T-helper 2 cell treated with Interferon-gamma antibody and Interleukin-4, amounts not matched to agents 5 μg/mL and 100 μg/mL, for 36 hours (primary cell): ENCODE measurements at regions not wholly inside any gene's neighbourhood (a gene's known extent, or its start where the extent isn't known, plus 50 kb on each side); places are given as distances from the start of the nearest gene placed in this dataset.
"Not testable (repeated sequence)": the region's sequence is repeated elsewhere in the genome, so short reads cannot be mapped to it uniquely, and the experiment has no call there.

Experiments used
- DNase-seq: peaks from one replicate; pipeline ENCODE4 v3.0.0; 2021; ENCODE audit warnings: low spot score
- H3K27ac Mint-ChIP-seq: one replicate; pipeline ENCODE4 v1.8.0; 2021; ENCODE audit warnings: mild to moderate bottlenecking, mixed read lengths
- H3K27me3 Mint-ChIP-seq: one replicate; pipeline ENCODE4 v1.8.0; 2021; ENCODE audit warnings: low read depth, mixed read lengths
- H3K36me3 Mint-ChIP-seq: one replicate; pipeline ENCODE4 v1.8.0; 2021; ENCODE audit warnings: low read depth, mixed read lengths
- H3K4me1 Mint-ChIP-seq: one replicate; pipeline ENCODE4 v1.8.0; 2021; ENCODE audit warnings: low read depth, mixed read lengths
- H3K4me3 Mint-ChIP-seq: one replicate; pipeline ENCODE4 v1.8.0; 2022; ENCODE audit warnings: mild to moderate bottlenecking, moderate library complexity, mixed read lengths
- H3K9me3 Mint-ChIP-seq: one replicate; pipeline ENCODE4 v1.8.0; 2021; ENCODE audit warnings: mixed read lengths

DNA sequence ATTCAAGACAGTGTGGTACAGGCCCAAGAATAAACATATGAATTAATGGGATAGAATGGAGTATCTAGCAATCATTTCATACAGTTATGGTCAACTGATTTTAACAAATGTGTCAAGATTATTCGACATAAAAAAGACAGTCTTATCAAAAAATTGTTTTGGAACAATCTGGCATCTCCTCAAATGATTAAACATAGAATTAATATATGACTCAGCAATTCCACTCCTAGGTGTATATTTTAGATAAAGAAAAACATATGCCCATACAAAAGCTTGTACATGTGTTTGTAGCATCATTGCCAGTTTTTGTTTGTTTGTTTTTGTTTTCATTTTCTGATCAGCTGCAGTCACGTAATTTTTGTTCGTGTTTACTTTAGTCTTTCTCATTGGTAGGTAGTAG, 1188.3 kb downstream of the BRINP3 start:
- peaks cover 14% of the 10 kb centered on the region for H3K9me3 Mint-ChIP-seq
- H3K4me1 Mint-ChIP-seq: no peaks in the 10 kb centered on the region
- H3K36me3 Mint-ChIP-seq: no peaks in the 10 kb centered on the region
- H3K4me3 Mint-ChIP-seq: no peak overlapping the region
- no peak overlapping the region for H3K27ac Mint-ChIP-seq
- DNase-seq: no peak
- H3K27me3 Mint-ChIP-seq: no peaks in the 10 kb centered on the region

- H3K9me3 Mint-ChIP-seq: peaks cover 20% of the 10 kb centered on the region
- no peak overlapping the region for H3K27ac Mint-ChIP-seq
- H3K27me3 Mint-ChIP-seq: no peaks in the 10 kb centered on the region
- H3K4me3 Mint-ChIP-seq: no peak overlapping the region
- no peak for DNase-seq
- no peaks in the 10 kb centered on the region for H3K4me1 Mint-ChIP-seq
- no peaks in the 10 kb centered on the region for H3K36me3 Mint-ChIP-seq
Observed at GRCh38 chr1:189301235-189301634, 1176.4 kb downstream of the BRINP3 start.

DNA sequence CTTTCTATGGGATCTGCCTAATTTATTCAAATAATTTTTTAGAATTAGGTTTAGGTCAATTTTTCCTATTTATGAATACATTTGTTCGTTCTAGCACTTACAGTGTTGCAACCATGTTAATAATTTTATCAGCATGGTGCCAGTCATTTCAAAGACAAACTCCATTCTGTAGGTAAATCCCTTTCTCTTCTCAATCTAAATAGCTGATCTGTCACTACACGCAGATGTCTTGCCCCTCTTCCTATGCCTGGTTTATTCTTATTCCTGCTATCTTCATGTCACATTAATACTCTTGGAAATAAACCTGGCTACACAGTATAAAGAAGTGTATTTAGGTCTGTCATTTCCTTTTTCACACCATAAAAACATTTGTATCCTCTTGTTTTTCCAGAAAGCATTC, 1172.4 kb downstream of the BRINP3 start:
- Mint-ChIP-seq H3K36me3 (no peaks in the 10 kb centered on the region), H3K27ac (no peak overlapping the region), H3K9me3 (peaks cover 10% of the 10 kb centered on the region), H3K4me1 (no peaks in the 10 kb centered on the region), H3K4me3 (no peak overlapping the region), H3K27me3 (no peaks in the 10 kb centered on the region)
- no peak for DNase-seq

GRCh38 chr1:189311915-189312314, 1165.7 kb downstream of the BRINP3 start:
- H3K4me3 Mint-ChIP-seq: no peak overlapping the region
- H3K9me3 Mint-ChIP-seq: peaks cover 19% of the 10 kb centered on the region
- H3K36me3 Mint-ChIP-seq: no peaks in the 10 kb centered on the region
- H3K27ac Mint-ChIP-seq: no peak overlapping the region
- no peak for DNase-seq
- H3K4me1 Mint-ChIP-seq: no peaks in the 10 kb centered on the region
- no peaks in the 10 kb centered on the region for H3K27me3 Mint-ChIP-seq

DNA sequence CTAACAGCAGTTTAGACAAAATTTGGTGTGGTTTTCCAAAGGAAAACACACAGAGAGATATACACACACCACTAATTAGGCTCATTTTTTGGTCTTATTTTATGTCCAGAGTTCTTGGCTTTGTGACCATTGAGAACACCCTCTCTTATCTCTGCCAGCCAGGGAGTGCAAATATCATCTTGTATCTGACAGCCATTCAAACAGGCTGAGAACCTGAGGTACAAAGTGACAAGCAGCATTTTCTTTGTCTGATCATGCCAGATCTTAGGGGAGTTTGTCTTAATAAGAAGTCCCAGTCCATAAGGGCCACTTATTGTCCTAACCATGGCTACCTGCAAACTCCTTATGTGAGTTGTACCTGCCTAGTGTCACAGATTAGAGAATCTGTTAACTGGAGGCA, 1165.2 kb downstream of the BRINP3 start:
- DNase-seq: no peak
- Mint-ChIP-seq H3K4me3 (no peak overlapping the region), H3K27me3 (no peaks in the 10 kb centered on the region), H3K4me1 (no peaks in the 10 kb centered on the region), H3K27ac (no peak overlapping the region), H3K9me3 (peaks cover 25% of the 10 kb centered on the region), H3K36me3 (no peaks in the 10 kb centered on the region)

- Mint-ChIP-seq H3K27ac (no peak overlapping the region), H3K27me3 (no peaks in the 10 kb centered on the region), H3K9me3 (peaks cover 28% of the 10 kb centered on the region), H3K36me3 (no peaks in the 10 kb centered on the region), H3K4me1 (no peaks in the 10 kb centered on the region), H3K4me3 (no peak overlapping the region)
- DNase-seq: no peak
Observed at GRCh38 chr1:189313488-189313887, 1164.2 kb downstream of the BRINP3 start.

- Mint-ChIP-seq H3K27me3 (no peaks in the 10 kb centered on the region), H3K36me3 (no peaks in the 10 kb centered on the region), H3K4me3 (no peak overlapping the region), H3K9me3 (peaks cover 24% of the 10 kb centered on the region), H3K4me1 (no peaks in the 10 kb centered on the region), H3K27ac (no peak overlapping the region)
- no peak for DNase-seq
Observed at GRCh38 chr1:189315035-189315901, 1162.4 kb downstream of the BRINP3 start.

DNA sequence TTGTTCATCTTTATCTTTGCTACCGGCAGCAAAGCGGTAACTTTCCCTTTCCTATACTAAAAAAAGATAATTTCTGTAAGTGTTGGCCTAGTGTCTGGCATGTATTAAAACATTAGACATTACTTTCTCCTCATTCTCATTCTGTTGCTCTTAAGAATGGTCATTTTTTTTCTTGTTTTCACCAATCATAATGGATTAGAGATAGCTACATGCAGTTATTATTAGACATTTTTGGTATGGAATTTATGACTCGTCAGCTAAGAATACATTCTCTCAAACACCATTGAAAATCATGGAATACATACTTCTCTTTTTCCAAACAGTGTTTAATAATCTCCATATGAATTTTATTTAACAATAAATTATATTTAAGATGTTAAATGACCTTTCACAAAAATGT, 1154.6 kb downstream of the BRINP3 start:
- H3K36me3 Mint-ChIP-seq: no peaks in the 10 kb centered on the region
- no peaks in the 10 kb centered on the region for H3K4me1 Mint-ChIP-seq
- DNase-seq: no peak
- H3K9me3 Mint-ChIP-seq: peaks cover 12% of the 10 kb centered on the region
- H3K4me3 Mint-ChIP-seq: no peak overlapping the region
- H3K27me3 Mint-ChIP-seq: no peaks in the 10 kb centered on the region
- H3K27ac Mint-ChIP-seq: no peak overlapping the region

DNA sequence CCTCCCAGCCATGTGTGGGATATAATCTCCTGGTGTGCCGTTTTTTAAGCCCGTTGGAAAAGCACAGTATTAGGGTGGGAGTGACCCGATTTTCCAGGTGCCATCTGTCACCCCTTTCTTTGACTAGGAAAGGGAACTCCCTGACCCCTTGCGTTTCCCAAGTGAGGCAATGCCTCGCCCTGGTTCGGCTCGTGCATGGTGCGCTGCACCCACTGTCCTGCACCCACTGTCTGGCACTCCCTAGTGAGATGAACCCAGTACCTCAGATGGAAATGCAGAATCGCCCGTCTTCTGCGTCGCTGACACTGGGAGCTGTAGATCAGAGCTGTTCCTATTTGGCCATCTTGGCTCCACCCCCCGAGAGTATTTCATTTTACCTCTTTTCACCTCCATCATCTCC, 1146.6 kb downstream of the BRINP3 start:
- H3K27me3 Mint-ChIP-seq, H3K27ac Mint-ChIP-seq, DNase-seq, H3K4me3 Mint-ChIP-seq, H3K4me1 Mint-ChIP-seq, H3K36me3 Mint-ChIP-seq: not testable (repeated sequence)
- peaks cover 25% of the 10 kb centered on the region for H3K9me3 Mint-ChIP-seq

DNA sequence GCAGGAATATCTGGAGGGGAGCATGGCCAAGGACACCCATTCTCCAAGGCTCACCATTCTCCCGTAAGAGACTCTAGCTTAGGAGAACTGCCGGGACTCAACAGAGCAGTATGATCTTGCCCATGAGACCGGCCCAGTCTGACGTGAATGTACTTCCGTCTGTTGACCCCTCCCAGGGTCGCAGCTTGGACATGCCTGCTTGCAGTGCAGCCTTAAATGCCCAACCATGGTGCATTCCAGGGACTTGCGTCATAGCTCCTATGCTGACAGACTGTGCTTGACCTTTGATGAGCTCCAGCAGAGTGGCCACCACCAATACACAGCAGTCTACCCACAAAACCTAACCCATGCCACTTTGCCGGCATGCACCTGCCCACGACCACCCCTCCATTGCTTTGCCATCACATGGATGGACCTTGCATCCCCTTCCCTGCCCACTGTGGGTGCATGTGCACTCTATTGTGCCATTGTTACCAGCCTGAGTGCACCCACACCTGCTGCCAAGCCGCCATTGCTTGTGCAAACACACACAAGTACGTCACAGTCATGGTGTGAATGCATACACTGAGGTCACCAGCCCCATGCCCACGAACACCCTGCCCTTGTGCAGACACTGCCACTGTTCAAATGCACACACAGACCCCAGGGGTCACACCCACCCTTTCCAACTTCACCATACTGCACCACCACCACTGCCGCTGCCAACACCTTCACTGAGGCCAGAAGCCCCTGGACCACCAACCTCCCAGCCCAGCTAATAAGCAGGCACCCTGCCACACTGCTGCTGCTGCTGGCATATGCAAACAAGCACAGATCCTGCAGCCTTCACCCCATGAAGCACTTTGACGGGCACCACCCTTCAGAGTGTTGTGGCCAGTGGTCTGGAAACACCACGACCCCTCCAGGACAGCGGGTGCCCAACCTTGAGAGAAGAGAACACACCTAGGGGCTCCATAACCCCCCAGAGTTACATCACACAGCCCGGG, 1141.3 kb downstream of the BRINP3 start:
- Mint-ChIP-seq H3K36me3 (no peaks in the 10 kb centered on the region), H3K4me3 (no peak overlapping the region), H3K9me3 (peaks cover 29% of the 10 kb centered on the region), H3K27me3 (no peaks in the 10 kb centered on the region), H3K27ac (no peak overlapping the region), H3K4me1 (no peaks in the 10 kb centered on the region)
- no peak for DNase-seq

DNA sequence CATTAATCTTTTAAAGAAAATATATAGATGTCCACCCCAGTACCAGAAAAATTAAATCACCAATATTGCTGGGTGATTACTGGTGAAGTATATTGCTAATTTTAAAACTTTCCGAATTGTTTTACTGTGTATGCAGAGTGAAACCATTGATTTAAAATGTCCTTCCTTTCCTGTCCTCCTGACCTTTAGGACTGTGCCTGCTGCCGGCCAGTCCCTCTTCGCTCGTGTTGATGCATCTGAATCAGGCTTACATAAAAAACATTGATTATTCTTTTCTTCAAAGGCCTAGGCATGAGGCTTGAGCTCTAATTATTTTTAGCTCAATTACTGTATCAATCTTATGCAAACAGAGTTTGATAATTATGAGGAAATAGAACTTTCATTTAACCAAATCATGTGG, 1128.1 kb downstream of the BRINP3 start:
- no peak overlapping the region for H3K4me3 Mint-ChIP-seq
- no peak overlapping the region for H3K27ac Mint-ChIP-seq
- no peaks in the 10 kb centered on the region for H3K27me3 Mint-ChIP-seq
- no peaks in the 10 kb centered on the region for H3K36me3 Mint-ChIP-seq
- no peaks in the 10 kb centered on the region for H3K4me1 Mint-ChIP-seq
- DNase-seq: no peak
- peaks cover 13% of the 10 kb centered on the region for H3K9me3 Mint-ChIP-seq

DNA sequence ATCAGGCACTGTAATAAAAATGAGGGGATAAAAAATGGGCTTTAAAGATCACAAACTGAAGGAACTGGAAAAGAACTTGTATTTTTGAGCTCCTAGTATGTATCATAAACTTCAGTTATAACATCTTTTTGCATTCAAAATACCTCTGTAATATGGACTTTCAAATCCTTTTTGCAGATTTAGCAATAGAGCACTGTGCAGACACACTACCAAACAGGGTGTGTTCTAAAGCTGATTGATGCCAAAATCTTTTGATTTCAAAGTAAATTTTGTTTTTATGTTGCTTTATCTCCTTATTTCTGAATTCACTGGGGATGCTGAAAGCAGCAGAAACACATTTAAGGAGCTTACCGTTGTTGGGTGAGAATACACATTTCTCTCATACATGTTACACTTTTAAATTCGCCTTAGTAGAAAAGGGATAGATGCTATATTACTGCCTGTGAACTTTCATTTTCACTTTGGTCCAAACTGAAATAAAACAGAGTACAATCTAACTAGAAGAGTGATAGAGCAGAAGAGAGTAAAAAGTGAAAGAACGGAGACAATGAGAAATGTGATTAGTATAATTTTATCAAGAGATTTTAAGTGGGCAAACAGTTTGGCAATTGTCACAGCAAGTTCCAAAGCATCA, 1126.6 kb downstream of the BRINP3 start:
- no peak overlapping the region for H3K27ac Mint-ChIP-seq
- peaks cover 13% of the 10 kb centered on the region for H3K9me3 Mint-ChIP-seq
- no peaks in the 10 kb centered on the region for H3K36me3 Mint-ChIP-seq
- no peak overlapping the region for H3K4me3 Mint-ChIP-seq
- H3K27me3 Mint-ChIP-seq: no peaks in the 10 kb centered on the region
- no peak for DNase-seq
- H3K4me1 Mint-ChIP-seq: no peaks in the 10 kb centered on the region

DNA sequence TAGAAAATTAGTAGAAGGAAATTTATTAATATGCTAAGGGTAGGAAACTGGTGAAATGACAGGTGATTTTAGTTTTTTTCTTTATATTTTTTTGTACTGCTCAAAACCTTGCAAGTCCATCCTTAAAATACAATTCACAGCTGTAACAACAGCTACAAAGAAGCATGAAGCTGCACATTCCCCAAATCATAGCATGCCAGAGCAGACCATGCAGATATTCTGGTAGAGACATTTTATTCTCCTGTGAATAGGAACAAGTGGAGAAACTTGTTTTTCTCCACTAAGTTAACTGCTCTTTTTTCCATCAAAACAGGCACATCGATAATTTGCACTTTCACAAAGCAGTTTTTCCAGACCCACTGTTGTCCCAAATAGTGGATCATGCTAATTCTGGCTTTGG, 1125.7 kb downstream of the BRINP3 start:
- Mint-ChIP-seq H3K36me3 (no peaks in the 10 kb centered on the region), H3K27ac (no peak overlapping the region), H3K27me3 (no peaks in the 10 kb centered on the region), H3K4me1 (no peaks in the 10 kb centered on the region), H3K9me3 (peaks cover 13% of the 10 kb centered on the region), H3K4me3 (no peak overlapping the region)
- no peak for DNase-seq

DNA sequence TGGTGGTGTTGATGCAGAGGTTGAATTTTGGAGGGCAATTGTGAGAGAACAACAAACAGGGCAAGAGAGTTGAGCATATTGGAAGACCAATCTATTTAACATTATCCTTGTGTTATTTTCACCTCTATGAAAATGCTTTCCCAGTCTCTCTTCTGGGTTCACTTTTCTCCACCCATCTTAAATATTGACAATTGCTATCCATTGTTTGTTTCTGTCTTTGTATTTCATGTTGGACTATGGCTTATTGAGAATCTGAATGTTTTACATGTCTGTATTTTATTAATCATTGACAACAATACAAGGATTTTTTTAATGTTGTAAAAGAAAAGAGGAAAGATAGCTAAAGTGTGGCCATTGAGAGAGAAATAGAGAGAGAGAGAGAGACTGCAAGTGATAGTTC, 1121.5 kb downstream of the BRINP3 start:
- Mint-ChIP-seq H3K9me3 (peaks cover 11% of the 10 kb centered on the region), H3K36me3 (no peaks in the 10 kb centered on the region), H3K4me1 (no peaks in the 10 kb centered on the region), H3K27ac (no peak overlapping the region), H3K27me3 (no peaks in the 10 kb centered on the region), H3K4me3 (no peak overlapping the region)
- DNase-seq: no peak
